Coronary artery (tissue), 2 donors: ENCODE measurements at regions not wholly inside any gene's neighbourhood (a gene's known extent, or its start where the extent isn't known, plus 50 kb on each side); places are given as distances from the start of the nearest gene placed in this dataset.

Source experiments
- DNase-seq: peaks from one replicate; pipeline ENCODE4 v3.0.0-alpha.2; 2017; ENCODE audit warnings: low spot score
- H3K27ac ChIP-seq, 2 donors: fragments of 200-600 bp; sonication (generic); one replicate each; pipeline ENCODE4 v1.5.1; 2016 to 2019
- H3K4me3 ChIP-seq: fragments of 200-600 bp; sonication (generic); 2 replicates; pipeline ENCODE4 v1.5.1; 2016; ENCODE audit warnings: mild to moderate bottlenecking, moderate library complexity
- TF ChIP-seq, protein P1 (sequence below): fragments of 200-600 bp; sonication (generic); IDR thresholded peaks from one replicate; pipeline ENCODE4 v1.5.1; 2019; ENCODE audit warnings: antibody characterized with exemption

DNA sequence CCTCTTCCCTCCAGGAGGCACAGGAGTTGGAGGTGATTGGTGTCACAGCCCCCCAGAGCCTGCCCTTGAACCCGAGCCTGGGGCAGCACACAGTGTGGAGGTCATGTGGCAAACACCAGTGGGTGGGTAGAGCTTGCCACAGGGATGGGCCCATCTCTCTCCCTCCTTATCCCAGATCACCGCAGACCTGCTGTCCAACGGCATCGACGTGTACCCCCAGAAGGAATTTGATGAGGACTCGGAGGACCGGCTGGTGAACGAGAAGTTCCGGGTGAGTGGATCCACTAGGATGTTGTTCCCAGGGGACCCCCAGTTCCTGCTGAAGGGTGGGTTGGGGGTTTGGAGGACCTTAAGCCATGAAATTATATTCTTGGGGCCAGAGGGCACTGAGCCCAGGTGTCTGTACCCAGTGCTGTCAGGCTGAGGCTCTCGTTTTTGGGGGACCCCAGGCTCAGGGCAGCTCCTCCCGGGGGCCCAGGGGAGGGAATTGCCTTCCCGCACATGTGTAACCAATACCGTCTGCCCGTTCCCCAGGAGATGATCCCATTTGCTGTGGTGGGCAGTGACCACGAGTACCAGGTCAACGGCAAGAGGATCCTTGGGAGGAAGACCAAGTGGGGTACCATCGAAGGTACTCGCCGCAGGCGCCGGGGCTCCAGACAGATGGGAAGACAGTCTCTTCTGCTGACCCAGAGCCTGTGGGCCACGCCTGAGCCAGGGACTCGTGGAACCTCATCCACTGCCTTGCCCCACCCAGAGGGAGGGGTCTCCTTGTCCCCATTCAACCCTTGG, 351.9 kb downstream of the SEC14L1 start:
- TF ChIP-seq, protein P1, sequence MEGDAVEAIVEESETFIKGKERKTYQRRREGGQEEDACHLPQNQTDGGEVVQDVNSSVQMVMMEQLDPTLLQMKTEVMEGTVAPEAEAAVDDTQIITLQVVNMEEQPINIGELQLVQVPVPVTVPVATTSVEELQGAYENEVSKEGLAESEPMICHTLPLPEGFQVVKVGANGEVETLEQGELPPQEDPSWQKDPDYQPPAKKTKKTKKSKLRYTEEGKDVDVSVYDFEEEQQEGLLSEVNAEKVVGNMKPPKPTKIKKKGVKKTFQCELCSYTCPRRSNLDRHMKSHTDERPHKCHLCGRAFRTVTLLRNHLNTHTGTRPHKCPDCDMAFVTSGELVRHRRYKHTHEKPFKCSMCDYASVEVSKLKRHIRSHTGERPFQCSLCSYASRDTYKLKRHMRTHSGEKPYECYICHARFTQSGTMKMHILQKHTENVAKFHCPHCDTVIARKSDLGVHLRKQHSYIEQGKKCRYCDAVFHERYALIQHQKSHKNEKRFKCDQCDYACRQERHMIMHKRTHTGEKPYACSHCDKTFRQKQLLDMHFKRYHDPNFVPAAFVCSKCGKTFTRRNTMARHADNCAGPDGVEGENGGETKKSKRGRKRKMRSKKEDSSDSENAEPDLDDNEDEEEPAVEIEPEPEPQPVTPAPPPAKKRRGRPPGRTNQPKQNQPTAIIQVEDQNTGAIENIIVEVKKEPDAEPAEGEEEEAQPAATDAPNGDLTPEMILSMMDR = no peak
- Histone ChIP-seq H3K4me3 (no peak overlapping the region), H3K27ac (no peak overlapping the region)
- no peak for DNase-seq

DNA sequence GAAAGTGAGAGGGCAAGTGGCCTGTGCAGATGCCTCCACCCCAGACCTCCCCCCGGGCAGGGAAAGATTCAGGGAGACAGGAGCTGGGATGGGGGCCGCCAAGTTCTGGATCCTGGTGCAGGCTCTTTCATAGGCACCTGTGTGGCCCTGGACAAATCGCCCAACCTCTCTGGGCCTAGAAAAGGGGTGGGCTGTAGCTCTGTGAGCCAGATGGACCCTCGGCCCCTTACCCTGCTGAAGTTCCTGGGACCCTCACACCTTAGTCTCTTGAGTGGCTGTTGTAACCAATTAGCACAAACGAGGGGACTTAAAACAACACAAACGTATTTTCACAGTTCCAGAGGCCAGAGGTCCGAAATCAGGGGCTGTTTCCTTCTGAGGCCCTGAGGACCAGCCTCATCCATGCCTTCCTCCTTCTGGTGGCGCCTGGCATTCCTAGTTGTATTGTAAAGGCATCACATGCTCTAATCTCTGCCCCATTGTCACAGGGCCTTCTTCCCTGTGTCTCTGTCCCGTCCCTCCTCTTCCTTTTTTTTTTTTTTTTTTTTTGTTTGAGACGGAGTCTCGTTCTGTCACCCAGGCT, 352.6 kb downstream of the SEC14L1 start:
- peak; percentile 71 for DNase-seq
- Histone ChIP-seq H3K4me3 (no peak overlapping the region), H3K27ac (no peak overlapping the region)
- TF ChIP-seq, protein P1 = no peak

DNA sequence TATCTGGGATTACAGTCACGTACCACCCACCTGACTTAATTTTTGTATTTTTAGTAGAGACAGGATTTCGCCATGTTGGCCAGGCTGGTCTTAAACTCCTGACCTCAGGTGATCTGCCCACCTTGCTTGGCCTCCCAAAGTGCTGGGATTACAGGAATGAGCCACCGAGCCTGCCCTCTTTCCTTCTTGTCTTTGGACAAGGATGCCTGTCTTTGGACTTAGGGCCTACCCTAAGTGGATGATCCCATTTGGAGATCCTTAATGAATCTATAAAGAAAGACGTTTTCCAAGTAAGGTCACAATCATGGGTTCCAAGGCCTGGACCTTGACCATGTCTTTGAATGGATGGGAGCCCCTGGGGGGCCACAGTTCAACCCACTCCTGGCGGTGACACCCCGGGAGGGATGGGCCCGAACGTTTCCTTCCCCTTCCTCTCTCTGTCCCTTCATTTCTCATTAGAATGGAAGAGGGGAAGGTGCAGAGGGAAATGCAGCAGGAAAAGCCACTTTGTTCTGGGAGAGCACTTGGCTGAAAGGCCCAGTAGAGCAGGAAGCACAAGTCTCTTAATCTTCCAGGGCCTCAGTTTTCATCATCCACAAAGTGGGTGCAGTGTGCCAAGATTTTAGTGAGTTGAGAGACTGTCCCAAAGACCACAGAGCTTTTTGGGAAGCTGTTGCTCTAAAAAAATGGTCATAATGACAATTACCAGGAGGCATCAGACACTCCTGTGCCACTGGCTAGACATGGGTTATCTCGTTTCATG, 353.3 kb downstream of the SEC14L1 start:
- TF ChIP-seq, protein P1 = no peak
- DNase-seq = peak; percentile 55
- Histone ChIP-seq H3K27ac (no peak overlapping the region), H3K4me3 (no peak overlapping the region)

DNA sequence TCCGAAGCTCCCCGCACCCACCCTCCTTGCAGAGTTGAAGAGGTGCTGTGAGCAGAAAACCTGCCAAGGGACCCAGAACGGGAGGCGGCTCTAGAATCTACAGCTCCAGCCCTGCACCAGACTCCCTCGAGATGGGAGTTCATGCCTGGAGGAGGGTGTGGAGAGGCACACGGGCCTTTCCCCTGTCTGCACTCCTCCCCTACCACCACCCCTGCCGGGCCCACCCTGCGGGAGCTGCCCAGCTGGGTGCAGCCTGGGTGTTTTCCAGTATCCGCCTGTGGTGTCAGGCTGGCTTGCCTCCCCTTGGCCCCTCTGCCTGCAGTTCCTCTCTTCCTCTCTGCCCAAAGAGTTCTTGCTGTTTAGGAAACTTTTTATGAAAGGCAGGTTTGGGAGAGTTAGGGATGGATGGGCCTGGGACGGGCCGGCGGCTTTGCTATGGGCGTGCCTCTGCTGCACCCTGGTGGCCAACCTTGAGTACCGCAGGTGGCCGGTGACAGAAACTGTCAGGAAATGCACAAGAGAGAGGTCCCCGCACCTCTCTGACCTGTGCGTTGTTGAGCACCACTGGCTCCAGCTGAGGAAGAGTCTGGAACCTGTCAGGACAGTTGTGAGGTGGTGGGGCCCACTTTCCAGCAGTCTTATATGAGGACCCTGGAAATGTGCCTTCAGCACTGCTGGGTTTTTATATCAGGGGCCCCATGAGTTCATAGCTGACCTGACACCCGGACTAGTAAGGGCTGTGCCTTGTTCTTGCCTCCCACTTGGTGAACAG, 354.1 kb downstream of the SEC14L1 start:
- TF ChIP-seq, protein P1 = peak; percentile 97
- H3K4me3 ChIP-seq = no peak overlapping the region
- DNase-seq = peak; percentile 82
- no peak overlapping the region for H3K27ac ChIP-seq

DNA sequence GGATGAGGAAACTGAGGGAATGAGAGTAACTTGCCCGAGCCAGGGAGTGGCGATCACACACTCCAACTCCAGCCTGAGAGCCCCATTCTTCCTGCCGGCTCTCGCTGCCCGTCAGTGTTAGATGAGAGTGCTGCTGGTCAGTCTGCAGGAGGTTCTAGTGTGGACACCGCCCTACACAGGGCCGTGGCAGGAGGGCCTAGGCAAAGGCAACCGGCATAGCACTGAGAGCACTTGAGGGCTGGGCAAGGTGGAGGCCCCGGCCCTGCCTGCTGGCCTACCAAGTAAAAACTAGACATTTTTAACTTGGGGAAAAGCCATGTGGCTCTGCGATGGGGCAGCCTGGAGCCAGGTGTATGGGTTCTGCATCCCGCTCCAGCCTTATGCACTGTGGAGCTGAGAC, 354.8 kb downstream of the SEC14L1 start:
- H3K27ac ChIP-seq = no peak overlapping the region
- peak; percentile 68 for DNase-seq
- TF ChIP-seq, protein P1 = no peak
- no peak overlapping the region for H3K4me3 ChIP-seq

DNA sequence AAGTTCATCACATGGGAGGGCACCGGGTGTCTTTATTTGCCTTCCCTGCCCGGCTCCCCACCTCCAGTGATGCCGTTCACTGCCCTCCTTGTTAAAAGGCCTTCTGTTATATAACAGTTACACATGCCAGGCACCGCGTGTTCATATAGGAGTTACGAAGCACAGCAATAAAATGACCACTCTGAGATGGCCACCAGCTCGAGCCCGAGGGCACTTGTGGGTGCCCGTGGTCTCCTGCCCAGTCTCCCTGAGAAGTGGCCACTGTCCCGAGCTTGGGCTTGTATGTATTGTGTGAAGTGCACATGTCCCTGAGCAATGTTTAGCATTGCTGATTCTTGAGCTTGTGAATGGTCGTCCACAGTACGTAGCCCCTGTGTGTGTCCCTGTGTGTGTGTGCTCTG, 355.6 kb downstream of the SEC14L1 start:
- TF ChIP-seq, protein P1 = no peak
- DNase-seq = peak; percentile 68
- H3K4me3 ChIP-seq = no peak overlapping the region
- H3K27ac ChIP-seq = no peak overlapping the region
